Dendritic cell treated with granulocyte-macrophage colony-stimulating factor and Interleukin-4, amounts not matched to agents 40 ng/mL and 50 ng/mL, for 4 days (primary cell): ENCODE measurements at regions not wholly inside any gene's neighbourhood (a gene's known extent, or its start where the extent isn't known, plus 50 kb on each side); places are given as distances from the start of the nearest gene placed in this dataset.

Experiments used
- H3K27ac Mint-ChIP-seq: one replicate; pipeline ENCODE4 v1.8.0; 2022; ENCODE audit warnings: mild to moderate bottlenecking, mixed read lengths
- H3K27me3 Mint-ChIP-seq: one replicate; pipeline ENCODE4 v1.8.0; 2022; ENCODE audit warnings: mild to moderate bottlenecking, mixed read lengths
- H3K36me3 Mint-ChIP-seq: one replicate; pipeline ENCODE4 v1.8.0; 2022; ENCODE audit warnings: low read depth, mixed read lengths
- H3K4me1 Mint-ChIP-seq: one replicate; pipeline ENCODE4 v1.8.0; 2022; ENCODE audit warnings: low read depth, mixed read lengths
- H3K4me3 Mint-ChIP-seq: one replicate; pipeline ENCODE4 v1.8.0; 2022; ENCODE audit warnings: mild to moderate bottlenecking, moderate library complexity, mixed read lengths
- H3K9me3 Mint-ChIP-seq: one replicate; pipeline ENCODE4 v1.8.0; 2022; ENCODE audit warnings: mixed read lengths
- intact Hi-C: fragments of 100-400 bp; cut with micrococcal nuclease; formaldehyde crosslinking; loops from one replicate; pipeline ENCODE4 v1.15.0; 2022

DNA sequence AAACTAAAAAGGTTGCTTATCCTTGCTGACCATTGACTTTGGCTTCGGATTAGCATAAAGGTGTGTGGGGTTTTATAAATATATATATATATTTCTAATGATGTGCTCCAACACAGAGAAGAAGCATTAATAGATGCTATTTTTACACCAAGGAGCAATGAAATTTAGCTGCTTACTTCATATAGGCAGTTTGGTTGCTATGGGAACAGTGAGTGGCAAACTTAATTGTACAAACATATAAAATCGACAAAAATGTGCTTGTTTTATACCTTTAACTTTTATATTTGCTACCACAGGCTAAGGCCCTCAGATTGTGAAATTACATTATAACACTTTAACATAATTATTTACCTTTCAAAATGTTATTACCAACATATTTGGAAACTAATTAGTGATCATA is 303.4 kb downstream of the SEC23A start:
- no peaks in the 10 kb centered on the region for H3K4me1 Mint-ChIP-seq
- H3K36me3 Mint-ChIP-seq: no peaks in the 10 kb centered on the region
- intact Hi-C loops: no loop called here
- H3K27ac Mint-ChIP-seq: no peak overlapping the region
- no peaks in the 10 kb centered on the region for H3K27me3 Mint-ChIP-seq
- H3K9me3 Mint-ChIP-seq: peaks cover 44% of the 10 kb centered on the region
- no peak overlapping the region for H3K4me3 Mint-ChIP-seq

- no peak overlapping the region for H3K4me3 Mint-ChIP-seq
- H3K9me3 Mint-ChIP-seq: peaks cover 12% of the 10 kb centered on the region
- no peaks in the 10 kb centered on the region for H3K4me1 Mint-ChIP-seq
- no peaks in the 10 kb centered on the region for H3K36me3 Mint-ChIP-seq
- no peak overlapping the region for H3K27ac Mint-ChIP-seq
- intact Hi-C loops: no loop called here
- no peaks in the 10 kb centered on the region for H3K27me3 Mint-ChIP-seq
Observed at GRCh38 chr14:38794677-38795076, 308.4 kb downstream of the SEC23A start.

DNA sequence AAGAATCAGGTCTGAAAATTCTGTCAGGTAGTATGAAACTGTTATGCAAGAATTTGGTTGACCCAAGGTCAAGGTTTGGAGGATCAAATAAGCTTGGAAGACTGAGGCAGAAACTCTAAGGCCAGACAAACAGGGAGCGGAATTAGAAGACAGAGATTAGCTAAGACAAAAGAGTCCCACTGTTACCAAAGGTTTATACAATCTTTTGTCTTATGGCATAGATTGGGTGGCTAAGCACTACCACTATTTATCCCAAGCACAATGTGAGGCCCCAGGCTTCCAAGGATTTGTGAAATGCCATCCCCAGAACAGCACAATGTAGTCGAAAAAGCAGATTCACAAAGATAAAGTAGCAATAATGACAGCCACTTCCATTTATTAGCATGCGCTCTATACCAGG is 311.2 kb downstream of the SEC23A start:
- Mint-ChIP-seq H3K27me3 (no peaks in the 10 kb centered on the region), H3K27ac (no peak overlapping the region), H3K4me3 (no peak overlapping the region), H3K9me3 (no peaks in the 10 kb centered on the region), H3K4me1 (no peaks in the 10 kb centered on the region), H3K36me3 (no peaks in the 10 kb centered on the region)
- intact Hi-C loops: no loop called here

- Mint-ChIP-seq H3K36me3 (no peaks in the 10 kb centered on the region), H3K4me1 (no peaks in the 10 kb centered on the region), H3K27ac (no peak overlapping the region), H3K9me3 (no peaks in the 10 kb centered on the region), H3K27me3 (no peaks in the 10 kb centered on the region), H3K4me3 (no peak overlapping the region)
- intact Hi-C loops: no loop called here
Observed at GRCh38 chr14:38790916-38791315, 312.1 kb downstream of the SEC23A start.

- intact Hi-C loops: no loop called here
- Mint-ChIP-seq H3K36me3 (no peaks in the 10 kb centered on the region), H3K27ac (no peak overlapping the region), H3K4me1 (no peaks in the 10 kb centered on the region), H3K4me3 (no peak overlapping the region), H3K27me3 (no peaks in the 10 kb centered on the region), H3K9me3 (no peaks in the 10 kb centered on the region)
Observed at GRCh38 chr14:38789805-38790204, 313.2 kb downstream of the SEC23A start.

GRCh38 chr14:38788060-38788459 is 315.0 kb downstream of the SEC23A start:
- Mint-ChIP-seq H3K4me3 (no peak overlapping the region), H3K36me3 (no peaks in the 10 kb centered on the region), H3K4me1 (no peaks in the 10 kb centered on the region), H3K9me3 (no peaks in the 10 kb centered on the region), H3K27ac (no peak overlapping the region), H3K27me3 (no peaks in the 10 kb centered on the region)
- intact Hi-C loops: no loop called here

- Mint-ChIP-seq H3K36me3 (no peaks in the 10 kb centered on the region), H3K9me3 (peaks cover 10% of the 10 kb centered on the region), H3K27ac (no peak overlapping the region), H3K27me3 (no peaks in the 10 kb centered on the region), H3K4me3 (no peak overlapping the region), H3K4me1 (no peaks in the 10 kb centered on the region)
- intact Hi-C loops: no loop called here
Observed at GRCh38 chr14:38786921-38787320, 316.1 kb downstream of the SEC23A start.

DNA sequence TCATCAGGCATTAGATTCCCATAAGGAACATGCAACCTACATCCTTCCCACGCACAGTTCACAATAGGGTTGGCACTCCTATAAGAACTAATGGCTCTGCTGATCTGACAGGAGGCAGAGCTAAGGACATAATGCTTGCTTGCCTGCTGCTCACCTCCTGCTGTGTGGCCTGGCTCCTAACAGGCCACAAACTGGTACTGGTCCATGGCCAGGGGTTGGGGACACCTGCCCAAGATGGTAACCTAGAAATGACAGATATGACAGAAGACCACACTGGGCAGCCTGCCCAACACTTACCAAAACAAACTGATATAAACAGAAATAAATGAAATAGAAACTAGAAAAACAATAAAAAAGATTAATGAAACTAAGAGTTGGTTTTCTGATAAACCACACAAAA is 325.6 kb downstream of the SEC23A start:
- H3K4me1 Mint-ChIP-seq: no peaks in the 10 kb centered on the region

DNA sequence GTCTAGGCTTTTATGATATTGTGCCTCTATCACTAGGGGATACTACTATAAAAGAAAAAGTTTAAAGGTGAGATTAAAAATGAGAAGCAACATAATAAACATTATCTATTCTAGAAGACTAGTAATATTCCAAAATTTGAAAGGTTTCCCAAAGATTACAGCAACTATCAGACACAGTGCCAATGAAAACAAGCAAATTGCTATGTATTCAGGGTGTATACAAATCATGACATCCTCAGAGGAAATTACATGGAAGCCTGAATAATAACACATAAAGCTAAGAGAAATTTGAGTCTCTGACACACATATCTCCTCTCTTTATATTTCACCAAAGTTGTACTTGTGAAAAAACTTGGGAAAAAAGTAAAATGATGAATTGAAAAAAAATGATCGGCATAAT is 327.0 kb downstream of the SEC23A start:
- intact Hi-C loops: no loop called here
- Mint-ChIP-seq H3K4me1 (no peaks in the 10 kb centered on the region), H3K9me3 (no peaks in the 10 kb centered on the region), H3K27ac (no peak overlapping the region), H3K27me3 (no peaks in the 10 kb centered on the region), H3K4me3 (no peak overlapping the region), H3K36me3 (no peaks in the 10 kb centered on the region)

More for the DNA sequence above, 325.6 kb downstream of the SEC23A start:
- H3K27me3 Mint-ChIP-seq: no peaks in the 10 kb centered on the region
- peaks cover 5% of the 10 kb centered on the region for H3K9me3 Mint-ChIP-seq
- H3K27ac Mint-ChIP-seq: no peak overlapping the region
- H3K4me3 Mint-ChIP-seq: no peak overlapping the region
- no peaks in the 10 kb centered on the region for H3K36me3 Mint-ChIP-seq
- intact Hi-C loops: no loop called here

GRCh38 chr14:38774162-38774561 is 328.9 kb downstream of the SEC23A start:
- Mint-ChIP-seq H3K9me3 (no peaks in the 10 kb centered on the region), H3K27ac (no peak overlapping the region), H3K36me3 (no peaks in the 10 kb centered on the region), H3K27me3 (no peaks in the 10 kb centered on the region), H3K4me3 (no peak overlapping the region), H3K4me1 (no peaks in the 10 kb centered on the region)
- intact Hi-C loops: no loop called here

GRCh38 chr14:38770251-38770650 is 332.8 kb downstream of the SEC23A start:
- Mint-ChIP-seq H3K36me3 (no peaks in the 10 kb centered on the region), H3K27ac (no peak overlapping the region)

GRCh38 chr14:38762845-38763244 is 340.2 kb downstream of the SEC23A start:
- H3K4me1 Mint-ChIP-seq: no peaks in the 10 kb centered on the region
- H3K27ac Mint-ChIP-seq: no peak overlapping the region
- no peaks in the 10 kb centered on the region for H3K27me3 Mint-ChIP-seq
- H3K4me3 Mint-ChIP-seq: no peak overlapping the region
- peaks cover 6% of the 10 kb centered on the region for H3K9me3 Mint-ChIP-seq
- no peaks in the 10 kb centered on the region for H3K36me3 Mint-ChIP-seq
- intact Hi-C loops: no loop called here

More at GRCh38 chr14:38770251-38770650, 332.8 kb downstream of the SEC23A start:
- Mint-ChIP-seq H3K9me3 (peaks cover 6% of the 10 kb centered on the region), H3K4me3 (no peak overlapping the region), H3K4me1 (no peaks in the 10 kb centered on the region), H3K27me3 (no peaks in the 10 kb centered on the region)
- intact Hi-C loops: no loop called here

DNA sequence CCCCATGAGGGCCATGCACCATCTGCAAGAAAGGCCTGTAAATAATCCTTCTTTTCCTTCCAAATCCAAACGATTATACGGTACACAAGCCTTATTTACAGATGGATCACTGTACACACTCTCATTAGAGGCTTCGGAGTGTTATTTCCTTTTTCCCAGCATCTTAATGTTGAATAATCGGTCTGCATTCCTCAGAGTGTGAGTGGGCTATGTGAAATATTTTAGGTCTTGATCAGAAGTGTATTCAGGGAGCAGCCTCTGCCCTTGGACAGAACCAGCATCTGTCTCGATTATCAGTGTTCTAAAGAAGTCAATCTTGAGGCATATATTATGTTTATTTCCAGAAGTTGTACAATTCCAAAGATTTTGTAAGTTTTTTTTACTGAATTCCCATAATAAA is 340.6 kb downstream of the SEC23A start:
- Mint-ChIP-seq H3K4me3 (no peak overlapping the region), H3K27me3 (no peaks in the 10 kb centered on the region), H3K9me3 (peaks cover 4% of the 10 kb centered on the region), H3K27ac (no peak overlapping the region), H3K4me1 (no peaks in the 10 kb centered on the region), H3K36me3 (no peaks in the 10 kb centered on the region)
- intact Hi-C loops: no loop called here

- Mint-ChIP-seq H3K27ac (no peak overlapping the region), H3K9me3 (no peaks in the 10 kb centered on the region), H3K4me1 (no peaks in the 10 kb centered on the region), H3K27me3 (no peaks in the 10 kb centered on the region), H3K4me3 (no peak overlapping the region), H3K36me3 (no peaks in the 10 kb centered on the region)
- intact Hi-C loops: no loop called here
Observed at GRCh38 chr14:38761033-38761432, 342.0 kb downstream of the SEC23A start.

DNA sequence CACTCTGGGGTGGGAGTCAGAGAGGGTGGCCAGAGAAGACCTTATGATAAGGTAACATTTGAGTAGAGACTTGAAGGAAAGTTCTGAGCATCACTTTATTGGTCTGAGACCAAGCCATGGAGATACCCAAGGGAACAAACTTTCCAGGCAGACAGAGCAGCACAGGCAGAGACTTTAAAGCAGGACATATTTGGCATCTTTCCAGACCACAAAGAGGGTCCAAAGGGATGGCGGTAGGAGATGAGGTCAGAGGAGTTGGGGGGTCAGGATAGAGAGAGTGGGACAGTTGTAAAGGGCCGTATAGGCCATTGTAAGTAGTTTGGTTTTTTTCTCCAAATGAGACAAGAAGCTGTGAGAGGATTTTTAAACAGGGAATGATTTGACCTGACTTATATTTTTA is 344.4 kb downstream of the SEC23A start:
- H3K36me3 Mint-ChIP-seq: no peaks in the 10 kb centered on the region
- H3K4me3 Mint-ChIP-seq: no peak overlapping the region
- intact Hi-C loops: no loop called here
- H3K9me3 Mint-ChIP-seq: peaks cover 10% of the 10 kb centered on the region
- no peaks in the 10 kb centered on the region for H3K27me3 Mint-ChIP-seq
- H3K27ac Mint-ChIP-seq: no peak overlapping the region
- H3K4me1 Mint-ChIP-seq: peaks cover 4% of the 10 kb centered on the region
